GM20431 (cell line): ENCODE measurements at regions not wholly inside any gene's neighbourhood (a gene's known extent, or its start where the extent isn't known, plus 50 kb on each side); places are given as distances from the start of the nearest gene placed in this dataset.
"Not testable (repeated sequence)": the region's sequence is repeated elsewhere in the genome, so short reads cannot be mapped to it uniquely, and the experiment has no call there.

Experiments
- in situ Hi-C: fragments of 300-500 bp; cut with MseI, MboI; formaldehyde crosslinking; loops from one replicate; pipeline ENCODE4 v1.15.0; 2020; ENCODE audit warnings: low sequenced_read_pairs; ENCODE audit not compliant: unreplicated experiment

DNA sequence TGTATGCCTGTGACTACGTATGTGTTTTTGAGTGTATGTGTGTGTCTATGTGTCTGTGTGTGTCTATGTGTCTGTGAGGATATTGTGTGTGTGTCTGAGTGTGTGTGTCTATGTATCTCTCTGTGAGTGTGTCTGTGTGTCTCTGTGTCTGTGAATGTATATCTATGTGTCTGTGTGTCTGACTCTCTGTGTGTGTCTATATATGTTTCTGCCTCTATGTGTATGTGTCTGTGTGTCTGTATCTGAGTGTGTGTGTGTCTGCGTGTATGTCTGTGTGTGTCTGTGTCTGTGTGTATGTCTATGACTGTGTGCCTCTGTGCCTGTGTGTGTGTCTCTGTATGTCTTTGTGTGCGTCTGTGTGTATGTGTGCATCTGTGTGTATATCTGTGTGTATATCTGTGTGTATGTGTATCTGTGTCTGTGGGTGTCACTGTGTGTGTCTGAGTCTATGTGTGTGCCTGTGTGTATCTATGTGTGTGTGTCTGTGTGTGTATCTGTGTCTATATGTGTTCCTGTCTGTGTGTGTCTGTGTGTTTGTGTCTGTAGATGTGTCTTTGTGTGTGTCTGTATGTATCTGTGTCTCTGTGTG lies 172.7 kb downstream of the MYCN start:
- in situ Hi-C loops, result no loop called here

DNA sequence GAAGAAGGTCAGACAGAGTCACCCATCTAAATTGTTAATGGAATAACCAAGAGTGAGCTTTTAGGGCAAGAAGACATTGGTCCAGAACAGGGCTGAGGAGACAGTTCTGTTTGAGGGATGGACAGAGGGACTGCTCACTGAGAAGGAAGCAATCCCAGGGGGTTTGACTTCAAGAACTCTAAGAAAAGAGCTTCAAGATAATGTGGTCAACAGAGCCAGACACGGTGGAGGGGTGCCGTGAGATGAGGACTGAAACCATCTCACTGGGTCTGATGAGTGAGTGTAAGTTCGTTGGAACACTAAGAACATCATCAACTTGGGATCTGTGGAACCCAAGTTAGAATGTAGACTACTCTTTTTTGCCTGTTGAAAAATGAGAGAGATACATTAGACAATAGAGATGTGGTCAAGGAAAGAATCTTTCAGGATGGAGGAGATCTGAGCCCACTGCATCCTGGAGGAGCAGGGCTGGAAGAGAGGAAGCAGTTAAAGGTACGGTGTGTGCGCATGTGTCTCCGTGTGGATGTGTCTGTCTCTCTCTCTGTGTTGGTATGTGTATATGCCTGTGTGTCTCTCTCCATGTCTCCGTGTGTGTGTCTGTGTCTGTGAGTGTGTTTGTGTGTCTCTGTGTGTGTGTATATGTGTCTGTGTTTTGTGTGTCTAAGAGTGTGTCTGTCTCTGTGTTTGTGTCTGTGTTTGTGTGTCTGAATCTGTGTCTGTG lies 172.1 kb downstream of the MYCN start:
- in situ Hi-C loops, result no loop called here

DNA sequence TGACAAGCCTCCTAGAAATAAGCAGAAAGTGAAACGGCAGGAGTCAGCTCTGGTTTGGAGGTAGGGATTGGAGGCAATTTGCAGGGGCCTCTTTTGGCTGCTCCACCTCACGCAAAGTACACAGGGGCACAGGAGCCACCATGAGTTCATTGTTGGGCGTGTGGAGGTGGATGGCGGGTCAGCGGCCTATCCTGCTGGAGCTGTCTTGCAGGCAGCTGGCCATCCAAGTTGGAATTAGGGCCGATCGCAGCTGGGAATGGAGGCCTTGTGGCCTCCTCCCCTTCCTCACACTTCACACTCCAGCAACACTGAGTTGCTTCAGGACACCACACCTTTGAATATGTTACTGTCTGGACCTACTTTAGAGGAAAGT lies 171.5 kb downstream of the MYCN start:
- in situ Hi-C loops, result no loop called here

DNA sequence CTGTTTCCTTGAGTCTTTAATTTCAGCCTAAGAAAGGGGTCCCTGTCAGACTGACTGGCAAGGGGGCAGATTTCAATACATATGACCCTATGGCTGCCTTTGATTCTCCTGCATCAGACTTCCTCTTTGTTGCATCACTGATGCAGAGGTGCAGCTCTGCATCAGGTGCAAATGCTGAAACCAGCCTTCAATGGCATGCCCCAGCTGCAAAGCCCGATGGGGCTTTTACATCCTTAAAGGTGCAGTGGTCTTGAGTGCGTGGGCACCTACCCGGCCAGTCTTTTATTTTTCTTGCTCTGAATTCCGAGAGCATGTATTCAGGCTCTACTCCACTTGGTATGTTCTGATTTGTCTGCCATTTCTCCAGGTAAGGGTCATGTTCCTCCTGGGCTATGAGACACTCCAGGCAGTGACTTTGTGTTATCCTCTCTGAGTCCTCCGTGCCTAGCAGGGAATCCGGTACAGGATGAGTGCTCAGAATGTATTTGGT lies 169.5 kb downstream of the MYCN start:
- in situ Hi-C loops, result no loop called here

DNA sequence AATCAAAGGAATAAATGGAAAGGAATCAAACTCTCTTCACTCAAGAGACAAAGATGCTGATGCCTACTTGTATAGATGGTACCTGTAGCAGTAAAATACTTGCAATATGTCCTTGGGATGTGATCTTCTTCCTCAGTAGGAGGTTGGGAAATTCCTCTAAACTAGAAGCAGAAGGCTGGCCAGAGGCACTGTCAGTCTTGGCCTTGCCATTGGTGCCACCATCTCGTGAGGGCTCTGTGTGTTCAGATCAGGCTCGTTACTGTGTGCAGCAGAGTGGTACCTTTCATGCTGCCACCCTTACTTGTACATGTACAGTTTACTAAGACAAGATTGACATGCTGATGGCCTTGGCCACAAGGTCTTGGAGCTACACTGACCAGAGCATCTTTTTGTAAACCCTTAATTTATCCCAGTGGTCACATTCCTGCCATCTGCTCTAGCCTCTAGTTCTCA lies 169.0 kb downstream of the MYCN start:
- in situ Hi-C loops, result no loop called here

DNA sequence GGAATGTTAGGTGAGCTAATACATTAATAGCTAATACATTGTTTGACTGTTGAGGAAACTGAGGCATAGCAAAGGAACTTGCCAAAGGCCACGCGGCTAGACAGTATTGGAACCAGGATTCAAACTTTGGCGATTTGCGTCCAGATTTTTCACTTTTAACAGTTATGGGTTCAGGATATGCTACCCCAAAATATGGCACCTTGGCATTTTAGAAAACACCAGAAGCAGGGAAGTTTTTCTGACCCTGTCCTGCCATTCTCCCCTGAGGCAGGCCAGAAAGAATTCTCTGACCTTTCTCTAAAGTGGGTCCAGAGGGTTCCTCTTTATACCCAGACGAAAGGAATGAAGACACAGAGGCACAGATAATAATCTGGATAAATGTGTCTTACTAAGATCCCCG lies 166.9 kb downstream of the MYCN start:
- in situ Hi-C loops, result no loop called here

DNA sequence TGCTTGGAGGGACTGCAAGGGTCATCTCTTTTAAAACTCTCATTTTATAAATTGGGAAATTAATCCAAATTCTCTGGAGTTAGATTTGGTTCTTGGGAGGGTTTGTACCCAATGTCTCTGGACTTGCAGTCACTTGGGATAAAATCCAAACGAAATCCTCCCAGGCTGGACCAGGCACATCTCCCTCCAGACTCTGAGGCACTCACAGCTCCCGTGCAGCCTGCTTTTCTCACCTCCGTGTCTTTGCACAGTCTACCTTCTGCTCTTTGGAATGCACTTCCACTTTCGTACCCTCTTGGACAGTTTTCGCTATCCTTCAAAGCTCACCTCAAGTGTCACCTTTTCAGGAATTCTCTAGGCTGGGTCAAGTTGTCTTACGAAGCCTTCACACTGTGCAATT lies 166.3 kb downstream of the MYCN start:
- in situ Hi-C loops, result no loop called here

DNA sequence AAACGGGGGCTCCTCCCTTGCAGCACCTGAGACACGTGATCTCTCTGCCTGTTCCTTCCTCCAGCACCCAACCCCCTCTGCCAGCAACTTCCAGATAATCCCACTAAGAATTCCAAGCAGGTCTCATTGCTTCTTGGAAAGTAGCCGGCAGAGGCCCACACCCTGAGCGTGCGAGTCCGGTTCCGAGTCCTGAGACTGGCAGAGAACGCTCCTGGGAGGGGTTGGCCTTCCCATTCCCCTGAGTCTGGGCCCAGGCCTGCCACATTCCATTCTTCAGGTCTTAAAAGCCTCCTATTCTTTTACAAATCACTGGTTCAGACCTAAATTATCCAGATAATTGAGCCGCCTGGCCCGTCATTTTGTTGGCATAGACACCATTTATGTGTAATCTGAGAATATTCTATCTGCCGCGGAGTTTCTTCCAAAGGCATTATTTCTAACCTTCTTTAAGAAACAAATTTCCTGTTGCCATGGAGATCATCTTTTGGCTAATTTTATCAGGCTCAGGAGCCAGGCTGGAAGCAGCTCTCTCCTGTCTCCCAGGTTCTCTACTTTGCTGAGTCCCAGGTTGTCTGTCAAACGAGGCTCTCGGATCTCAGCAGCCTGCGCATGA lies 165.4 kb downstream of the MYCN start:
- in situ Hi-C loops, result no loop called here

DNA sequence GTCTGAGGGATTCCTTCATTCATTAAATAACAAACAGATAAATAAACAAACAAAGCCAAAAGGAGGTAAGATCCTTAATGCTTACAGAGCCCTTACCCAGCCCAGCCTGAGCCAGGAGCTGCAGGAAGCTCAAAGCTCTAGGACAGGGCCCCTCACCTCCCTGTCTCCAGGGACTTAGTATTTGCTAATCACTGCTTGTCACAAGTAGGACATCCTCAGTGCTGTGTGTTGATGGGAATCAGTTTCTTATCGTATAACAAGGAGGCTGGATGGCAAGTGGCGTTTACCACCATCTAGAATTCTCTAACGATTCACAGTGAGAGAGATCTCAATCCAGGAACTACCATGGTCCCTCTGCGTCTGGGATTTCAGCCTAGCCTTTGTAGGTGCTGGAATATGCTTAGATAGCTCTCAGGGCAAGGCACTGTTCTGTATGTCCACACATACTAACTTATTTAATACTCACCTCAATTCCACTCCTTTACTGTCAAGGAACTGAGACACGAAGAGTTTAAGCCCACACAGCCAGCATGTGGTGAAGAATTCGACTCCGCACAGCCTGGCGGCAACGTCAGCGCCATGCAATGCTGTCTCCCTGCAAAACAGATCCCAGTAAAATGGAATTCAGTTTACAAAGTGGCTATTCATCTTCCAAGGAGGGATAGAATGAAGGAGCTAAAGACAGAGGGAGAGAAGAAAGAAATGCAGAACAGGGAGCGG lies 164.8 kb downstream of the MYCN start:
- in situ Hi-C loops, result no loop called here

DNA sequence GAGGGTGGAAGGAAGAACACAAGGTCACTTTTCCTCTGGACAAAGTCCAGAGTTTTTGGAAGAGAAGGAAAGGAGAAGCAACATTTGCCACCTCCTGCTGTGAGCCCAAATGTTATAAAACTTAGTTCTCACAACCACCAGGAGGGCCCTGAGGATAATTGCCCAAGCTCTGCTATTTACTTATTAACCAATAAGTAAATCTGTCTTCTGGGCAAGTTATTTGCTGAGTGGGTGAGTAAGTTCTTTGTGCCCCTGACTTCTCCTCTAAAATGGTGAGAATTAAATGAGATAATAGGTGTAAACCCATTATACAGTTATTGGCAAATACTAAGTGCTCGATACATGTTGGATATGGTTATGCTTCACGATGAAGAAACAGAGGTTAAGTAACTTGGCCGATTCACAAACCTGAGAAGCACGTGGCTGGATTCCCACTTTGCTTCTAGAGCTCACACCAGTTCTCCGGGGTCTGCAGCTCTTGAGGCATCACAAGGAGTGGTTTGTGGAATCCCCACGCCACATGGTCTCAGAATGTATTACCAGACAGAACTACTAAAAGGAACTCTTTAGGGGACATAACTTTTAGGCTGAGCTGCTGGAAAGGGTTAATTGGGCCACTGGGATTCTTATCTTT lies 164.1 kb downstream of the MYCN start:
- in situ Hi-C loops, result no loop called here

DNA sequence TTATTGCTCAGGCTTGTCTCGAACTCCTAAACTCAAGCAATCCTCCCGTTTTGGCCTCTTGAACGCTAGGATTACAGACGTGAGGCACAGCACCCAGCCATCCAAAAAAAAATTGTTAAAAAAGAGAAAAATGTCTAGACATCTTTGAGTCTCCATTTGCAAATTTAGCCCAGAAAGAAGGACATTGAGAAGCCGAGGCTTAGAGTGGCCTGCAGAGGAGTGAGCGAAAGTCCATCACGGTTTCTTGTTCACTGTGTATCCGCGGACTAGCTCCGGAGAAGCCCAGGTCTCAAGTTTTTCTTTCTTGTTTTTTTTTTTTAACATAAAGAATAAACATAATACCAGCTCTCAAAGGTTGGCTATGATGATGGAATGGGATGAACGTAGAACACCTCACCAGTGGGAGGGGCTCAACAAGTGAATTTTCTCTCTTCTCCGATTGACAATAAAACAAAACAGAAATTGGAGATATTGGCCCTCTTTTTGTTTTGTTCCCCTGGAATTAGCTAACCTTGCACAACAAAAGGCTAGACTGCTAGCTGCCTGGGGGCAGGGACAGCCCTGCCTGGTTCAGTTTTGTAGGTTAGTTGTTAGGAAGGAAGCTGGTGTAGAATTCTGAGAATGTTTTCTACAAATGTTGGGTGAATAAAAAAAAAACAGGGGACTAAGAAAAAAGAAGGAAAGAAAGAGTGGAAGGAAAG lies 163.4 kb downstream of the MYCN start:
- in situ Hi-C loops, result no loop called here

DNA sequence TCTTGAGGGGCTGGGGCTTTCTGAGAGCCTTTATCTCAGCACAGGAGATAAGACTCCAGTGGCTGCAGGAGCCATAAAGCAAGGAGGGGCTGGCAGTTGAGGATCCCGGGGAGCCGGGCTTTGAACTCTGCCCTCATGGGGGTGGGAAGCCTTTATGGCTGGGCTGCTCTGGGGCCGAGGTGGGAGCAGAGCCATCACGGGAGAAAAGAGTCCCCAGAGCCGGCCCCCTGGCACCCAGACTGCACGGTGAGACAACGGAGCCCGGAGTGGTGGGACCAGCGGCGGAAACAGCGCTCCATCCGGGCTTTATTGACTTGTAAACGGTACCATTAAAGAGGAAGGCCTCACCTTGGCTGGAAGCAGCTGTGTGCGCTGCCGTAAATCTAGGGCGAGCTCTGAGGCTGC lies 162.6 kb downstream of the MYCN start:
- in situ Hi-C loops, result no loop called here

DNA sequence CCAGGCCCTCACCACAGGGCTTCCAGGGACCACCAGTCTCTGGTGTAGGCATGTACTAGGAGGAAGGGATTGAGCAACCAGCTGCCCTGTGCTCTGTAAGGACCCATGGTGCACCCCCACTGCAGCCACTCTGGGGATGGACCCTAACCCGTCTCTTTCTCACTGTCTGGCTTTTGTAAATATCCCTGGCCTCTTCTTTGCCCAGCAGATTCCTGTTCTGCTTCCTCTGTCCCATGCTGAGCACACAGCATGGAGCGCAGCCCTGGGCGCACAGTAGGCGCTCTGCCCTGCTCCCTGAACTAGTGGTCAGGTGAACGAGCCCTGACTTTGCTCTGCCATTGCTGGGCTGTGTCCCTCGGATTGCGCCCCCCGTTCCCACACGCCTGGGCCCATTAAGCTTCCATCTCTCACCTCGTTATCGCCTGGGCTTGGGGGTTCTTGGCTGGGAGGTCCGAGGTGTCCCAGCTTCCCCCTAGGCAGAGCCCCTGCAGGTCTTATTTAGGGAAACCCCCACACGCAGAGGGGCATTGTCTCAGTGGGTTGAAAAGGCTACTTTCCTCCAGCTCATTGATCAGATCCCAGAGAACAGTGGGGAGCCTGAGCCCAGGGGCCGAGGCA lies 162.1 kb downstream of the MYCN start:
- in situ Hi-C loops, result no loop called here

DNA sequence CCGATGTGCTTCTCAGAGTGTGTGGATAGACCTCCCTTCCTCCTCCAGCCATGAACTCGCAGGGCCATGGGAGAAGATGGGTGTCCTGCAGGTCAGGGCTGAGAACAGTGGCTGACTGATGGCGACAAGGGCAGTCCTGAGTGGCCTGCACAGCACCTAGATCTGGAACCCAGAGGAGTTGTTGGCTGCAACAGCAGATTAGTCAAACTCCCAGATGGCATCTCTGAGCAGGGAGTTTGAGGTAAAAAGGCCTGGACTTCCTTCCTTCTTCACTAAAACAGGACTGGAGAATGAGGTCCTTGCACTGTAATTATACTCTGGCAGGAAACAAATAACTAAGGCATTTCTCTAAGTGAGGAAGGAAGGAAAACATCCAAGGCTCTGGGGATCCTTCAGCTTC lies 160.8 kb downstream of the MYCN start:
- in situ Hi-C loops, result no loop called here

DNA sequence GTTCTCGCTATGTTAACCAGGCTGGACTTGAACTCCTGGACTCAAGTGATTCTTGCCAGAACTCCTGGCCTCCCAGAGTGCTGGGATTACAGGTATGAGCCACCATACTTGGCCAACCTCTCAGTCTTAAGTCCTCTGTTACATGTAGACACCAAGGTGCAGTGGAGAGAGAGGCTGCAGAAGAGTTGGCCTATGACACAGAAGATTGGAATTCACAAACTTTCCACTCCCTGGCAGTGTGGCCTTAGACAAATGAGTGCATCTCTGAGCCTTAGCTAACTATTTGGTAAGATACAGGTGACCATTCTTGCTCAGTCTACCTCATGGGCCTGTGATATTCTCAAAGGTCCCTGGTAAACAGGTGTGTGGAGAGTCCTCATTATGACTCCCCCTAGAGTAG lies 159.7 kb downstream of the MYCN start:
- in situ Hi-C loops, result no loop called here

DNA sequence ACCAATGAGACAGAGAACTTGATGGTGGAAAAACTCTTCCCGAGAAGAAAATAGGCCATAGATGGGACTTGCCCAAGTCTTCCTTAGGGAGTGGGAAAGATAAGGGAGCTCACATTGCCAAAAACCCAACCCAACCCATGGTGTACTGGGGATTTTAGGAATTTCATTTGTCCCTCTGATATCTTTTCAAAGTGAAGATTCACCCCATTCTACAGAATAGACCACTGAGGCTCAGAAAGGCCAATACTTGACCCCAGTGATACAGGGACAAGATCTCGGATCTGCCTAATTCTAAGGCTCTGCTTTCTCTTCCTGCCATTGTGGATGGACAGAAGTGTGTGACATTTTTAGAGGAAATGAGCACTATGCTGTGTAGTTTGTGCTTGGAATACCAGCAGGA lies 159.0 kb downstream of the MYCN start:
- in situ Hi-C loops, result no loop called here

DNA sequence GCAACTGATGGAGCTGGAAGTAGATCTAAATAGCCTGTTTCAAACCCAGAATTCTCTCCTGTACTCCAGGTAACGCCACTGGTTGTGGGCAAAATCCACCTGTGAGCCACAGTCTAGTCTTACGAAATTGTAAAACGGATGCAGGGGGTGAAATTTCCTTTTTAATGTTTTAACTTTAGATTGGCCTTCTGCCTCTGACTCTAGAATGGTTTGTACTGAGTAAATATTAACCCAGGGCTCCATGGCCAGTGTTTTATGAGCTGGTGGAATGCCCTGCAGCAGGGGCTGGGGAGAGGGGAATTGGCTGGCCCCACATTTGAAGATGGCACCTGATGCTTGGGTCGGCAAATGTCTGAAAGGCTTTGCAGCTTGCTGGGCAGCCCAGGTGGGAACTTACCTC lies 156.6 kb downstream of the MYCN start:
- in situ Hi-C loops, result no loop called here

DNA sequence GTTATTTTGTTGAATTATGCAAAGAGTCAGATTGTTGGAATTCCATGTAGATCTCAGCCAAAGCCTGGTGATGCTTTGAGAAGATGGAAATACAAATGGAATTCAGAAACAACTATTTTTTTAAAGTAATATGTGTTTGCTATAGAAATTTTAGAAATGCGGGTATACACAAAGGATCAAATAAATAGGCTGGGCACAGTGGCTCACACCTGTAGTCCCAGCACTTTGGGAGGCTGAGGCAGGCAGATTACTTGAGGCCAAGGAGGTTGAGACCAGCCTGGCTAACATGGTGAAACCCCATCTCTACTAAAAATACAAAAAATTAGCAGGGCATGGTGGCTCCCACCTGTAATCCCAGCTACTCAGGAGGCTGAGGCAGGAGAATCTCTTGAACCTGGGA lies 155.1 kb downstream of the MYCN start:
- in situ Hi-C loops, result not testable (repeated sequence)

DNA sequence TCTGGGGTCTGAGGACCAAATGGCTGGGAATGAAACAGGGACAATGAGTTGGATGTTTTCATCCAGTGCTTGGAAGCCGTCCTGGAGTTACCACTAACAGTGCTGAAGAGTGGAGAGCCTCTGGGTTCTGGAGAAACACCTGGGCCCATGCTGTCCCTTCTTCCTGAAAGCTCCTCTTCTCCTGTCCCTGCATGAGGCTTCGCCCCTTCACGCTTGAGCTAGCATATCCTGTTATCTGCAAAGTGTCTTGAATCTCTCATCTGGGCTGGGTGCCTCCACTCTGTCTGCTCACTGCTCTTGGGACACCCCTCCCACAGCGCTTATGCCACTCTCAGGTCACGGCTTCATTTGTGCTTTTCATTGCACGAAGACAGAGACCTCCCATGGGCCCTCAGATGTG lies 154.5 kb downstream of the MYCN start:
- in situ Hi-C loops, result no loop called here
